T-helper 2 cell treated with Interferon-gamma antibody and Interleukin-4, amounts not matched to agents 5 μg/mL and 100 μg/mL, for 36 hours (primary cell): ENCODE measurements at regions not wholly inside any gene's neighbourhood (a gene's known extent, or its start where the extent isn't known, plus 50 kb on each side); places are given as distances from the start of the nearest gene placed in this dataset.

Experiments used
- DNase-seq: peaks from one replicate; pipeline ENCODE4 v3.0.0; 2021; ENCODE audit warnings: low spot score
- H3K27ac Mint-ChIP-seq: one replicate; pipeline ENCODE4 v1.8.0; 2021; ENCODE audit warnings: mild to moderate bottlenecking, mixed read lengths
- H3K27me3 Mint-ChIP-seq: one replicate; pipeline ENCODE4 v1.8.0; 2021; ENCODE audit warnings: low read depth, mixed read lengths
- H3K36me3 Mint-ChIP-seq: one replicate; pipeline ENCODE4 v1.8.0; 2021; ENCODE audit warnings: low read depth, mixed read lengths
- H3K4me1 Mint-ChIP-seq: one replicate; pipeline ENCODE4 v1.8.0; 2021; ENCODE audit warnings: low read depth, mixed read lengths
- H3K4me3 Mint-ChIP-seq: one replicate; pipeline ENCODE4 v1.8.0; 2022; ENCODE audit warnings: mild to moderate bottlenecking, moderate library complexity, mixed read lengths
- H3K9me3 Mint-ChIP-seq: one replicate; pipeline ENCODE4 v1.8.0; 2021; ENCODE audit warnings: mixed read lengths

DNA sequence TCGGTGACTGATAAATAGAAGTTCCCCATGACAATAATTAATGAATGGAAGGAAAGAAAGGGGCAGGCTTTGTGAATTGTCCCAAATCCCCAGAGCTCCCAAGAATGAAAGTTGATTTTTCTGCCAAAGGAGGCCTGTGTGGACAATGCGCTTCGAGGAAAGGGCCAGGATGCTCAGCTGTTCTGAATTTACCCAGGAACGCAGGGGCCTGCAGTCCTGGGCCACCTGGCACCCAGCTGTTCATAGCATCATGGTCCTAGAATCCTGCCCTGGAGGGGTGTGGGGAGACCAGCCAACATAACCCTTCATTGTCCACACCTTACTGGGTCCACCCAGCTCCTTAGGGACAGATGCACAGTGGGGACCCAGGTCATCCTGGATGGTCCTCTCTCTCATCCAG lies 587.5 kb downstream of the BCL11B start:
- H3K9me3 Mint-ChIP-seq = no peaks in the 10 kb centered on the region
- H3K27ac Mint-ChIP-seq = no peak overlapping the region
- H3K4me3 Mint-ChIP-seq = no peak overlapping the region
- no peaks in the 10 kb centered on the region for H3K27me3 Mint-ChIP-seq
- DNase-seq = no peak
- no peaks in the 10 kb centered on the region for H3K36me3 Mint-ChIP-seq
- H3K4me1 Mint-ChIP-seq = no peaks in the 10 kb centered on the region

DNA sequence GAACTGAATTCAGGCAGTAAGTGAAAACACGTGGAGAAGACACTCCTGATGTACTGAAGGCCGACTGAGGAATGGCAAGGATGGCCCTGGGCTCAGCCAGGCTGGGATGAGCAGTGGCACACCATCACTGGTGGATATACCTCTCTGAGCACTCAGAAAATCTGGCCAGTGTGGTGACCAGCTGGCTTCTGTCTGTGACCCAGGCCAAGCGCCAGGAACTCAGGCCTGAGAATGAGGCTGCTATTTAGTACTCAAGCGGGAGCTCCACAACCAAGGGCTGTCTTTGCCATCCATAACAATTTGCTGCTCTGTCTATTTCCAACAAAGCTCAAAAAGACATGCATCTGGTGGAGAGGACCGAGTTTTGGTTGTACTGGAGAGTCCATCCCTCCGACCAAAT lies 586.3 kb downstream of the BCL11B start:
- DNase-seq = no peak
- Mint-ChIP-seq H3K36me3 (no peaks in the 10 kb centered on the region), H3K4me1 (no peaks in the 10 kb centered on the region), H3K9me3 (no peaks in the 10 kb centered on the region), H3K27ac (no peak overlapping the region), H3K4me3 (no peak overlapping the region), H3K27me3 (no peaks in the 10 kb centered on the region)

DNA sequence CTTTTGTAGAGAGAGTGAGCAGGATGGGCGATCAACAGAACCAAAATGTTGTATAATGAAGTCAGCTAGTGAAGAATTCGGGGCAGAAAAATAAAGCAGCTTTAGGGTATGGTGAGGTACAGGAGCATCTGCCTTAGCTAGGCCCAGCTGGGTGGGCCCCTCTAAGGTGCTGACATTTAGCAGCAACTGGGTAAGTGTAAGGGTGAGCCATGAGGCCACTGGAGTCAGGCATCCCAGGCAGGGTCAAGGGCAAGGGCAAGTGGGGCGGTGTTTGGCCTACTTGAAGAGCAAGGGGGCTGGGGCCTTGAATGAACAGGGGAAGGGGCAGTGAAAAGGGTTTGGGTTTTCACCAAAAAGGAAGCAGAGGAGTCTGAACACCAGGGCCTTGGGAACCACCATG lies 583.6 kb downstream of the BCL11B start:
- no peak overlapping the region for H3K27ac Mint-ChIP-seq

DNA sequence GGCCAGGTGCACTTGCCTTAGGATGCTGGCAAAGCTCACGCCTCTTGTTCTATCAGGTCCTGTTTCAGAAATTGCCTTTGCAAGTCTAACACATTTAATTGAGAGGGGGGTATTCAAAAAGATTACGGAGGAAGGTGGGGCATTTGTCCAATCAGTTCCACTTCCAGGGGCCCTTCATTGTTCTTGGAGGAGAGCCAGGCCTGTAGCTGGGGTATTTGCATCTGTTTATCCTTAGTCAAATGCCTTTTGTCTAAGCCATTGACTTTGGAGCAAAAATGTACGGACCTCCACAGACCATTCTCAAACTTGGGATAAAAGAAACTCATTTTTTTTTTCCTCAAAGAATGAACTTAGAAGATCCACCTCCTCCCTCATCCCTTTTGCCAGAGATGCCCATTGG lies 582.0 kb downstream of the BCL11B start:
- Mint-ChIP-seq H3K27me3 (peaks cover 4% of the 10 kb centered on the region), H3K36me3 (no peaks in the 10 kb centered on the region), H3K9me3 (no peaks in the 10 kb centered on the region), H3K27ac (no peak overlapping the region), H3K4me1 (no peaks in the 10 kb centered on the region), H3K4me3 (no peak overlapping the region)
- DNase-seq = no peak

More for the DNA sequence above, 583.6 kb downstream of the BCL11B start:
- Mint-ChIP-seq H3K4me1 (no peaks in the 10 kb centered on the region), H3K27me3 (peaks cover 4% of the 10 kb centered on the region), H3K9me3 (no peaks in the 10 kb centered on the region), H3K4me3 (no peak overlapping the region), H3K36me3 (no peaks in the 10 kb centered on the region)
- no peak for DNase-seq

DNA sequence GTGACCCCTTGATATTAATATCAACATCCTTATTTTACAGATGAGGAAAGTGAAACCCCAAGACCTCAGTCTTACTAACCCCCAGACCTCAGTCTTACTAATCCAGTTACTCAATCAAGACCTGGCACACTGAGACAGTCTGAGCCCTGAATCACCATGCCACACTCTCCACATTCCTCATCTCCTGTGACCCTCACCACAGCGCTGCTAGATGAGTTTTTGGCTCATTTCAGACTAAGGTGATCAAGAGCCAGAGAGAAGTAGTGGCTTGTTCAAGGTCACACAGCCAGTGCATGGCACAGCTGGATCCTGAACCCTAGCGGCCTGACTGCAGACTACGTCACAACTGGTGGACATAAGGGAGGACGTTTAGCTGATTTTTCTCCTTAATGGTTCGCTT lies 579.2 kb downstream of the BCL11B start:
- Mint-ChIP-seq H3K9me3 (peaks cover 12% of the 10 kb centered on the region), H3K27me3 (peaks cover 4% of the 10 kb centered on the region), H3K4me3 (no peak overlapping the region), H3K36me3 (no peaks in the 10 kb centered on the region), H3K4me1 (no peaks in the 10 kb centered on the region), H3K27ac (no peak overlapping the region)
- DNase-seq = no peak

- Mint-ChIP-seq H3K4me3 (no peak overlapping the region), H3K36me3 (no peaks in the 10 kb centered on the region), H3K27me3 (peaks cover 4% of the 10 kb centered on the region), H3K9me3 (peaks cover 12% of the 10 kb centered on the region), H3K27ac (no peak overlapping the region), H3K4me1 (no peaks in the 10 kb centered on the region)
- DNase-seq = no peak
These were observed 577.5 kb downstream of the BCL11B start for GRCh38 chr14:98694541-98694940.

DNA sequence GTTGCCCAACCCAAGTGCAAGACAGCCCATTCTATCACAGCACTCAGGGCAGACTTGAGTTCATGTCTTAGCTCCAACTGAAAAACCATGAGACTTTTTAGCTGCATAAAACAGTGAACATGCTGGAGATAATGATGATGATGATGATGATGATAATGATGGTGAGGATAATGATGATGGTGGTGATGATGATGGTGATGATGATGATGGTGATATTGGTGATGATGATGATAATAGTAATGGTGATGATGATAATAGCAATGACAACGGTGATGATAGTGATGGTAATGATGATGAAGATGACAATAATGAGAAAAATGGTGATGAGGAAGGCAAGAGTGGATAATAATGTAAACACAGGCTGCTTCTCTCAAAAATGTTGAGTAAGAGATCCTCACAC lies 576.2 kb downstream of the BCL11B start:
- Mint-ChIP-seq H3K9me3 (peaks cover 12% of the 10 kb centered on the region), H3K27me3 (peaks cover 4% of the 10 kb centered on the region), H3K4me1 (no peaks in the 10 kb centered on the region), H3K36me3 (no peaks in the 10 kb centered on the region), H3K4me3 (no peak overlapping the region), H3K27ac (no peak overlapping the region)
- no peak for DNase-seq

GRCh38 chr14:98698341-98698740 lies 573.7 kb downstream of the BCL11B start:
- Mint-ChIP-seq H3K27me3 (no peaks in the 10 kb centered on the region), H3K4me3 (no peak overlapping the region), H3K4me1 (no peaks in the 10 kb centered on the region), H3K36me3 (no peaks in the 10 kb centered on the region), H3K9me3 (peaks cover 12% of the 10 kb centered on the region), H3K27ac (no peak overlapping the region)
- DNase-seq = no peak

GRCh38 chr14:98700748-98701147 lies 571.2 kb downstream of the BCL11B start:
- H3K4me1 Mint-ChIP-seq = peaks cover 7% of the 10 kb centered on the region
- no peaks in the 10 kb centered on the region for H3K36me3 Mint-ChIP-seq
- peaks cover 11% of the 10 kb centered on the region for H3K9me3 Mint-ChIP-seq
- no peak overlapping the region for H3K4me3 Mint-ChIP-seq
- DNase-seq = no peak
- H3K27ac Mint-ChIP-seq = no peak overlapping the region
- no peaks in the 10 kb centered on the region for H3K27me3 Mint-ChIP-seq

- peaks cover 7% of the 10 kb centered on the region for H3K9me3 Mint-ChIP-seq
These were observed 570.6 kb downstream of the BCL11B start for GRCh38 chr14:98701377-98701776.

GRCh38 chr14:98704441-98704840 lies 567.6 kb downstream of the BCL11B start:
- Mint-ChIP-seq H3K9me3 (no peaks in the 10 kb centered on the region), H3K4me1 (peaks cover 9% of the 10 kb centered on the region), H3K27ac (no peak overlapping the region), H3K27me3 (peaks cover 6% of the 10 kb centered on the region), H3K36me3 (no peaks in the 10 kb centered on the region), H3K4me3 (peak overlapping the region; percentile 24)
- no peak for DNase-seq

More at GRCh38 chr14:98701377-98701776, 570.6 kb downstream of the BCL11B start:
- DNase-seq = no peak
- Mint-ChIP-seq H3K4me3 (no peak overlapping the region), H3K4me1 (peaks cover 7% of the 10 kb centered on the region), H3K27me3 (no peaks in the 10 kb centered on the region), H3K27ac (no peak overlapping the region), H3K36me3 (no peaks in the 10 kb centered on the region)

DNA sequence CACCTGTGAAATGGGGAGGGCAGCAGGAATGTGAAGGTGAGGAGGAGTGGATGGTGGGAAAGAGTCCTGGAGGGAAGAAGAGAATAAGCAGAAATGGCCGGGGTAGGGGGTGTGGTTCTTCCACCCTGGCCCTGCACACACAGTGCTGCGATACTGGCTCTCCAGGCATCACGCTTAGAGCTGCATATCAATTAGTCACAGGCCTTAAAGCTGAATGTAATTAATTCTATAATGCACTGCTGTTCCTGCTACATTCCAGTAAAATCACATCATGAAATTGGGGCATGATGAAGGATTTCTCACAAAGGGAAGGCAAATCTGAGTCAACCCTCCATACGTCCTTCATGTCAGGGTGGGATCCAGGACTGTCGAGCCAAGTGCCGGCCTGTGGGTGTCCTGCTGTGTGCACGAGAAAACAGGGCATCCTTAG lies 566.1 kb downstream of the BCL11B start:
- Mint-ChIP-seq H3K36me3 (no peaks in the 10 kb centered on the region), H3K4me3 (no peak overlapping the region), H3K27me3 (peaks cover 6% of the 10 kb centered on the region), H3K27ac (no peak overlapping the region), H3K9me3 (no peaks in the 10 kb centered on the region), H3K4me1 (peaks cover 12% of the 10 kb centered on the region)
- DNase-seq = no peak

GRCh38 chr14:98707522-98707921 lies 564.5 kb downstream of the BCL11B start:
- DNase-seq = no peak
- H3K4me1 Mint-ChIP-seq = peaks cover 19% of the 10 kb centered on the region
- H3K9me3 Mint-ChIP-seq = no peaks in the 10 kb centered on the region
- no peaks in the 10 kb centered on the region for H3K36me3 Mint-ChIP-seq
- H3K4me3 Mint-ChIP-seq = no peak overlapping the region
- peaks cover 6% of the 10 kb centered on the region for H3K27me3 Mint-ChIP-seq
- no peak overlapping the region for H3K27ac Mint-ChIP-seq

GRCh38 chr14:98708555-98708954 lies 563.4 kb downstream of the BCL11B start:
- Mint-ChIP-seq H3K36me3 (no peaks in the 10 kb centered on the region), H3K27ac (peak overlapping the region; percentile 3), H3K27me3 (peaks cover 6% of the 10 kb centered on the region), H3K4me3 (no peak overlapping the region), H3K9me3 (no peaks in the 10 kb centered on the region), H3K4me1 (peaks cover 19% of the 10 kb centered on the region)
- no peak for DNase-seq

DNA sequence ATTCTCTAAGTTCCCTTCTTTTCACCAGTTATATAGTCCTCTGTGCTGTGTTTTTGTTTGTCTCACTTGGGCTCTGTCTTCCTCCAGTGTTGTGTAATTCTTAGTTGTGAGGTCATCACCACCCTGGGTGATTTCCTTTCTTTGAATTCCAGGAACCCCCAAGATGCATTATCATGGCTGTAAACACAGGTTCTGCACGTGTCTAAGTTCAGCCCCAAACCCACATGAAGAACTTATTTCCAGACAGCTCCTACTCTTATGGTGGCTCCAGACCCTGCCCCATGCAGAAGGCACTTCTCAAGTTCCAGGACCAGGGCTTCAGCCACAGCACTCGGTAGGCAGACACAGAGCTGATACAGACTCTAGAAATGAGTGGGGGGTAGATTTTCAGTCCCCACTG lies 560.5 kb downstream of the BCL11B start:
- peaks cover 11% of the 10 kb centered on the region for H3K4me1 Mint-ChIP-seq
- H3K4me3 Mint-ChIP-seq = peak overlapping the region; percentile 32
- H3K9me3 Mint-ChIP-seq = no peaks in the 10 kb centered on the region
- H3K27me3 Mint-ChIP-seq = peaks cover 6% of the 10 kb centered on the region
- H3K36me3 Mint-ChIP-seq = no peaks in the 10 kb centered on the region
- peak overlapping the region; percentile 7 for H3K27ac Mint-ChIP-seq
- DNase-seq = no peak
